DOHH2 (cell line): ENCODE measurements at regions not wholly inside any gene's neighbourhood (a gene's known extent, or its start where the extent isn't known, plus 50 kb on each side); places are given as distances from the start of the nearest gene placed in this dataset.

ENCODE experiments used
- CTCF ChIP-seq: fragments of 200-600 bp; sonication (generic); IDR thresholded peaks from one replicate; pipeline ENCODE4 v1.5.1; 2014; ENCODE audit warnings: antibody characterized with exemption, mild to moderate bottlenecking, low read depth, low read length; ENCODE audit not compliant: poor library complexity, severe bottlenecking
- EZH2phosphoT487 ChIP-seq: fragments of 200-600 bp; sonication (generic); IDR thresholded peaks from 2 replicates; pipeline ENCODE4 v1.6.1; 2017; ENCODE audit warnings: borderline replicate concordance, mild to moderate bottlenecking, antibody characterized with exemption, low read length, moderate library complexity, mixed read lengths

- TF ChIP-seq EZH2phosphoT487 (no peak), CTCF (no peak)
Measured at GRCh38 chr3:110413807-110414748, 657.5 kb upstream of the NECTIN3 start.
